H1 (cell line): ENCODE measurements at regions not wholly inside any gene's neighbourhood (a gene's known extent, or its start where the extent isn't known, plus 50 kb on each side); places are given as distances from the start of the nearest gene placed in this dataset.
"Not testable (repeated sequence)": the region's sequence is repeated elsewhere in the genome, so short reads cannot be mapped to it uniquely, and the experiment has no call there.

Experiments used
- CTCF ChIA-PET: fragments of 300-600 bp; sonication (Branson Sonifier 250); formaldehyde crosslinking; loops from one replicate; lab custom pipeline; 2021; ENCODE audit not compliant: partially characterized antibody; lab: Charles Lee
- POLR2A ChIA-PET: fragments of 300-600 bp; sonication (Branson Sonifier 250); formaldehyde crosslinking; loops from one replicate; lab custom pipeline; 2021; ENCODE audit warnings: inconsistent platforms; ENCODE audit not compliant: partially characterized antibody; lab: Charles Lee
- DNase-seq, 2 experiments: peaks; one replicate each; pipeline versions ENCODE4 v3.0.0 to v3.0.0-alpha.2; 2010 to 2022; ENCODE audit warnings: low spot score in 2 of 2, low read depth in 1 of 2, mixed read lengths in 1 of 2
- FAIRE-seq: peaks from 2 replicates; lab custom pipeline; 2011; peaks lifted over from hg19 to GRCh38; lab: Jason Lieb, UNC
- H2AFZ ChIP-seq: 2 replicates; pipeline ENCODE4 v1.8.1; 2012; ENCODE audit warnings: low read length, inconsistent platforms
- H2AK5ac ChIP-seq: 2 replicates; pipeline ENCODE4 v1.6.1; 2013; ENCODE audit warnings: low read depth, low read length
- H2BK120ac ChIP-seq: replicated peaks from 2 replicates; pipeline ENCODE3; 2013; ENCODE audit warnings: low read depth, low read length, inconsistent platforms
- H2BK12ac ChIP-seq: 2 replicates; pipeline ENCODE4 v1.6.1; 2013; ENCODE audit warnings: low read depth, low read length
- H2BK15ac ChIP-seq: 2 replicates; pipeline ENCODE4 v1.6.1; 2013; ENCODE audit warnings: low read length
- H2BK20ac ChIP-seq: 2 replicates; pipeline ENCODE4 v1.6.1; 2013; ENCODE audit warnings: low read length
- H2BK5ac ChIP-seq: 2 replicates; pipeline ENCODE4 v1.6.1; 2013; ENCODE audit warnings: low read depth, low read length
- H3K14ac ChIP-seq: 2 replicates; pipeline ENCODE4 v1.6.1; 2013; ENCODE audit warnings: inconsistent platforms; ENCODE audit not compliant: insufficient read length
- H3K18ac ChIP-seq: 2 replicates; pipeline ENCODE4 v1.6.1; 2013; ENCODE audit warnings: low read length; ENCODE audit errors: extremely low read depth
- H3K23ac ChIP-seq: 2 replicates; pipeline ENCODE4 v1.6.1; 2013; ENCODE audit warnings: inconsistent platforms; ENCODE audit not compliant: insufficient read length
- H3K23me2 ChIP-seq: 2 replicates; pipeline ENCODE4 v1.6.1; 2013; ENCODE audit warnings: low read depth, low read length
- H3K27ac ChIP-seq: 2 replicates; pipeline ENCODE4 v1.6.1; 2011; ENCODE audit warnings: low read depth, low read length, inconsistent platforms
- H3K27me3 ChIP-seq, 4 experiments: replicated peaks in 1 of 4; 1 replicate in 1 of 4; 2 replicates in 3 of 4; pipeline versions ENCODE4 v1.6.1 to v1.8.1; 2011 to 2013; ENCODE audit warnings: low read length in 3 of 4, mild to moderate bottlenecking in 3 of 4, inconsistent platforms in 2 of 4, mixed read lengths in 2 of 4, moderate library complexity in 1 of 4; ENCODE audit not compliant: control insufficient read depth in 3 of 4, insufficient read depth in 3 of 4; ENCODE audit errors: extremely low read depth in 1 of 4
- H3K36me3 ChIP-seq, 4 experiments: 2 replicates each; pipeline versions ENCODE4 v1.6.1 to v1.8.1; 2011 to 2013; ENCODE audit warnings: mild to moderate bottlenecking in 4 of 4, low read length in 3 of 4, moderate library complexity in 2 of 4, control low read depth in 1 of 4, inconsistent platforms in 1 of 4; ENCODE audit not compliant: insufficient read depth in 4 of 4, control insufficient read depth in 2 of 4
- H3K4ac ChIP-seq: replicated peaks from 2 replicates; pipeline ENCODE3; 2013; ENCODE audit warnings: low read length, low read depth, mixed read lengths, inconsistent platforms; ENCODE audit not compliant: insufficient read length
- H3K4me1 ChIP-seq, 4 experiments: replicated peaks in 1 of 4; 1 replicate in 1 of 4; 2 replicates in 3 of 4; pipeline versions ENCODE4 v1.6.1 to v1.8.1; 2011 to 2013; ENCODE audit warnings: low read length in 3 of 4, inconsistent platforms in 2 of 4, mixed read lengths in 1 of 4; ENCODE audit not compliant: insufficient read depth in 4 of 4, control insufficient read depth in 3 of 4
- H3K4me2 ChIP-seq, 2 experiments: 2 replicates each; pipeline versions ENCODE4 v1.6.1 to v1.8.1; 2011 to 2013; ENCODE audit warnings: low read depth in 2 of 2, low read length in 2 of 2, control low read depth in 1 of 2, inconsistent platforms in 1 of 2, mild to moderate bottlenecking in 1 of 2; ENCODE audit not compliant: insufficient read depth in 1 of 2
- H3K4me3 ChIP-seq, 4 experiments: fragments of 200-600, 300-600 bp in 1 of 4; sonication (generic), shearing (Covaris generic), sonication (Bioruptor Twin) in 1 of 4; 2 replicates each; pipeline versions ENCODE4 v1.5.1 to v1.8.1; 2011 to 2016; ENCODE audit warnings: low read length in 4 of 4, low read depth in 3 of 4, control low read depth in 2 of 4, inconsistent platforms in 2 of 4, mild to moderate bottlenecking in 2 of 4, mixed read lengths in 1 of 4, moderate library complexity in 1 of 4; ENCODE audit not compliant: insufficient read depth in 2 of 4; ENCODE audit errors: extremely low read depth in 1 of 4
- H3K56ac ChIP-seq: replicated peaks from 2 replicates; pipeline ENCODE3; 2013; ENCODE audit warnings: low read depth, mild to moderate bottlenecking, mixed read lengths, low read length, inconsistent platforms; ENCODE audit not compliant: insufficient read length
- H3K79me1 ChIP-seq: 2 replicates; pipeline ENCODE4 v1.6.1; 2013; ENCODE audit warnings: low read depth, low read length, control low read depth
- H3K79me2 ChIP-seq, 2 experiments: 2 replicates each; pipeline versions ENCODE4 v1.6.1 to v1.8.1; 2012 to 2013; ENCODE audit warnings: low read length in 2 of 2, mild to moderate bottlenecking in 2 of 2, inconsistent platforms in 1 of 2; ENCODE audit not compliant: insufficient read depth in 2 of 2, control insufficient read depth in 1 of 2
- H3K9ac ChIP-seq, 4 experiments: replicated peaks in 1 of 4; 1 replicate in 1 of 4; 2 replicates in 3 of 4; pipeline versions ENCODE4 v1.6.1 to v1.8.1; 2011 to 2013; ENCODE audit warnings: low read depth in 3 of 4, low read length in 3 of 4, control low read depth in 2 of 4, mild to moderate bottlenecking in 2 of 4, moderate library complexity in 2 of 4, inconsistent platforms in 1 of 4; ENCODE audit errors: extremely low read depth in 1 of 4
- H3K9me3 ChIP-seq, 2 experiments: 2 replicates each; pipeline versions ENCODE4 v1.6.1 to v1.8.1; 2012 to 2013; ENCODE audit warnings: mild to moderate bottlenecking in 2 of 2, moderate library complexity in 2 of 2, control low read depth in 1 of 2, inconsistent platforms in 1 of 2, low read depth in 1 of 2, low read length in 1 of 2, mixed read lengths in 1 of 2; ENCODE audit not compliant: insufficient read depth in 2 of 2
- H4K20me1 ChIP-seq, 2 experiments: replicated peaks in 1 of 2; 2 replicates each; pipeline versions ENCODE3 to v1.8.1; 2011 to 2013; ENCODE audit warnings: inconsistent platforms in 2 of 2, low read length in 2 of 2, mild to moderate bottlenecking in 1 of 2; ENCODE audit not compliant: insufficient read depth in 2 of 2, control insufficient read depth in 1 of 2
- H4K5ac ChIP-seq: 2 replicates; pipeline ENCODE4 v1.6.1; 2013; ENCODE audit warnings: low read length, low read depth, mixed read lengths, inconsistent platforms; ENCODE audit not compliant: insufficient read length
- H4K8ac ChIP-seq: 2 replicates; pipeline ENCODE4 v1.8.0; 2013; ENCODE audit warnings: mild to moderate bottlenecking, moderate library complexity, low read length, inconsistent platforms; ENCODE audit not compliant: insufficient read depth; ENCODE audit errors: extremely low read depth
- H4K91ac ChIP-seq: replicated peaks from 2 replicates; pipeline ENCODE3; 2013; ENCODE audit warnings: low read length, mixed read lengths, inconsistent platforms; ENCODE audit not compliant: insufficient read length
- WGBS, 2 experiments: shearing (Covaris generic) in 1 of 2; methylation state at CpG; one replicate each; pipeline versions ENCODE4 v1.1.6 to v1.1.7; 2013 to 2015; ENCODE audit warnings: low lambda C conversion rate in 2 of 2, mixed read lengths in 2 of 2, inconsistent platforms in 1 of 2, low coverage in 1 of 2, missing lambda C conversion rate in 1 of 2; ENCODE audit not compliant: insufficient replicate concordance in 2 of 2, insufficient coverage in 1 of 2, insufficient read length in 1 of 2; ENCODE audit errors: extremely low coverage in 1 of 2, missing lambda C conversion rate in 1 of 2; 5-methylcytosine and 5-hydroxymethylcytosine counted together

- FAIRE-seq, H3K18ac ChIP-seq, H4K91ac ChIP-seq, H2BK12ac ChIP-seq, H3K4me2 ChIP-seq, H4K20me1 ChIP-seq, H2BK120ac ChIP-seq, H2BK15ac ChIP-seq, H3K4ac ChIP-seq, H2BK5ac ChIP-seq, H3K23ac ChIP-seq, H3K4me3 ChIP-seq, H2AFZ ChIP-seq, H2BK20ac ChIP-seq, H3K27ac ChIP-seq, POLR2A ChIA-PET, H3K56ac ChIP-seq, H3K4me1 ChIP-seq, H4K8ac ChIP-seq, H3K79me2 ChIP-seq, H3K36me3 ChIP-seq, H3K27me3 ChIP-seq, H4K5ac ChIP-seq, H3K79me1 ChIP-seq, CTCF ChIA-PET, H3K9ac ChIP-seq, H2AK5ac ChIP-seq, H3K9me3 ChIP-seq, H3K14ac ChIP-seq, H3K23me2 ChIP-seq, DNase-seq: not testable (repeated sequence)
- WGBS, 2 experiments = 66% methylated on average over 3 of the region's 3 CpGs; no CpG with 5 or more reads in 1 of the 2 experiments
Observed at GRCh38 chr7:57740126-57740525, 290.1 kb downstream of the ZNF716 start.
